ENCODE measurements at regions not wholly inside any gene's neighbourhood (a gene's known extent, or its start where the extent isn't known, plus 50 kb on each side); places are given as distances from the start of the nearest gene placed in this dataset.

DNA sequence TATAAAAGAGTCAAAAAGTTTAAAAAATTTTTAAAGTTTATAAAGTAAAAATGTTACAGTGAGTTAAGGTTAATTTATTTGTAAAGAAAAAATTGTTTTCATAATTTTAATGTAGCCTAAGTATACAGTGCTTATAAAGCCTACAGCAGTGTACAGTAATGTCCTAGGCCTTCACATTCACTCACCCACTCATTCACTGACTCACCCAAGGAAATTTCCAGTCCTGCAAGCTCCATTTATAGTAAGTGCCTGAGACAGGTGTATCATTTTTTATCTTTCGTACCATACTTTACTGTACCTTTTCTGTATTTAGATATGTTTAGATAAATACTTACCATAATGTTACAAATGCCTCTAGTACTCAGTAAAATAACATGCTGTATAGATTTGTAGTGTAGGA lies 269.7 kb upstream of the PHF14 start:
- H4K20me1 ChIP-seq (ENCODE audit: insufficient read depth, poor library complexity, severe bottlenecking): no peaks in the 10 kb centered on the region
- no peak overlapping the region for H3K27ac ChIP-seq
- no peak overlapping the region for H3K4me2 ChIP-seq
- H2AFZ ChIP-seq: no peak overlapping the region
- H3K4me1 ChIP-seq (ENCODE audit: insufficient read depth): no peaks in the 10 kb centered on the region
- H3K9me2 ChIP-seq (replicated peaks; ENCODE audit: insufficient read depth): no peaks in the 10 kb centered on the region
- no peaks in the 10 kb centered on the region for H3K27me3 ChIP-seq
- TF ChIP-seq, protein P1, sequence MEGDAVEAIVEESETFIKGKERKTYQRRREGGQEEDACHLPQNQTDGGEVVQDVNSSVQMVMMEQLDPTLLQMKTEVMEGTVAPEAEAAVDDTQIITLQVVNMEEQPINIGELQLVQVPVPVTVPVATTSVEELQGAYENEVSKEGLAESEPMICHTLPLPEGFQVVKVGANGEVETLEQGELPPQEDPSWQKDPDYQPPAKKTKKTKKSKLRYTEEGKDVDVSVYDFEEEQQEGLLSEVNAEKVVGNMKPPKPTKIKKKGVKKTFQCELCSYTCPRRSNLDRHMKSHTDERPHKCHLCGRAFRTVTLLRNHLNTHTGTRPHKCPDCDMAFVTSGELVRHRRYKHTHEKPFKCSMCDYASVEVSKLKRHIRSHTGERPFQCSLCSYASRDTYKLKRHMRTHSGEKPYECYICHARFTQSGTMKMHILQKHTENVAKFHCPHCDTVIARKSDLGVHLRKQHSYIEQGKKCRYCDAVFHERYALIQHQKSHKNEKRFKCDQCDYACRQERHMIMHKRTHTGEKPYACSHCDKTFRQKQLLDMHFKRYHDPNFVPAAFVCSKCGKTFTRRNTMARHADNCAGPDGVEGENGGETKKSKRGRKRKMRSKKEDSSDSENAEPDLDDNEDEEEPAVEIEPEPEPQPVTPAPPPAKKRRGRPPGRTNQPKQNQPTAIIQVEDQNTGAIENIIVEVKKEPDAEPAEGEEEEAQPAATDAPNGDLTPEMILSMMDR (IDR thresholded peaks at IDR 0.05; ENCODE audit: poor library complexity): no peak
- TF ChIP-seq EZH2 (IDR thresholded peaks at IDR 0.05; ENCODE audit: borderline replicate concordance) (no peak), EZH2phosphoT487 (IDR thresholded peaks at IDR 0.05; ENCODE audit: low read depth, severe bottlenecking, unreplicated experiment) (no peak)
- no peak for DNase-seq (ENCODE audit: low spot score)
- no peaks in the 10 kb centered on the region for H3K79me2 ChIP-seq
- WGBS (ENCODE audit: low lambda C conversion rate, missing lambda C conversion rate): 86% methylated on average over 1 of the region's 1 CpG
- no peaks in the 10 kb centered on the region for H3K36me3 ChIP-seq (replicated peaks; ENCODE audit: insufficient read depth, low read depth)
- H3K9me3 ChIP-seq (ENCODE audit: low read depth): no peaks in the 10 kb centered on the region
- H3K4me3 ChIP-seq: no peak overlapping the region

GRCh38 chr7:10704653-10705052 lies 269.0 kb upstream of the PHF14 start:
- no peaks in the 10 kb centered on the region for H3K79me2 ChIP-seq
- no peaks in the 10 kb centered on the region for H4K20me1 ChIP-seq (ENCODE audit: insufficient read depth, poor library complexity, severe bottlenecking)
- DNase-seq (ENCODE audit: low spot score): no peak
- no peaks in the 10 kb centered on the region for H3K9me3 ChIP-seq (ENCODE audit: low read depth)
- H2AFZ ChIP-seq: no peak overlapping the region
- no peak overlapping the region for H3K4me2 ChIP-seq
- H3K4me3 ChIP-seq: no peak overlapping the region
- H3K36me3 ChIP-seq (replicated peaks; ENCODE audit: insufficient read depth, low read depth): no peaks in the 10 kb centered on the region
- no peak overlapping the region for H3K27ac ChIP-seq
- H3K9me2 ChIP-seq (replicated peaks; ENCODE audit: insufficient read depth): no peaks in the 10 kb centered on the region
- no peaks in the 10 kb centered on the region for H3K4me1 ChIP-seq (ENCODE audit: insufficient read depth)
- no peaks in the 10 kb centered on the region for H3K27me3 ChIP-seq
- WGBS (ENCODE audit: low lambda C conversion rate, missing lambda C conversion rate): 96% methylated on average over 4 of the region's 4 CpGs
- TF ChIP-seq EZH2 (IDR thresholded peaks at IDR 0.05; ENCODE audit: borderline replicate concordance): no peak

DNA sequence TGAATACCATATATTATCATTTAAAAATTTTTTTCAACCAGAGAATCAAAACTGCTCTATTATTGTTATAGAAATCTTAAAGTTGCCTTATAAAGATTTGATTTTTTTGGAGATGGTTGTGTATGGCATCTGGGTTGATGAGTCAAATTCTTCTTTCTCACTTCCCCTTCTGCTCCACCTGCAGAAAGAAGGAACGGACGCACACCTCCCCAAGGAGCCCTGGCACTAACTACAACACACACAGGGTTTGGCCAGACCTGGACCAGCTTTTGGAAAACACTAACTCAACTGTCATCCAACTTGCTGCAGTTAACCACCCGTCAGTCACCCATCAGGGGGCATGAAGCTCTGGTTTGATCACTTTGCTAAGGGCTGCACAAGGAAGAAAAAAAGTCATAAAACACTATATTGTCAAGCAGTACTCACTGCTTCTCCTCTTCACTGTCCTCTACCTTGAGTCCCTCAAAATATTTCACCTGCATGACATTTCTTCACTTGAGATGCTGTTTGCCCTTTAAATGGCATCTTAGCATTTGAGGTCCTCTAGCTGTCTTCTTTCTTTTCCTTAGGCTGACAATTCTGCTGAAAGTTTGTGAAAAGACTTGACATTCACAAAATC lies 266.7 kb upstream of the PHF14 start:
- no peaks in the 10 kb centered on the region for H3K9me2 ChIP-seq (replicated peaks; ENCODE audit: insufficient read depth)
- 79% methylated on average over 3 of the region's 3 CpGs for WGBS (ENCODE audit: low lambda C conversion rate, missing lambda C conversion rate)
- H4K20me1 ChIP-seq (ENCODE audit: insufficient read depth, poor library complexity, severe bottlenecking): no peaks in the 10 kb centered on the region
- no peaks in the 10 kb centered on the region for H3K4me1 ChIP-seq (ENCODE audit: insufficient read depth)
- H3K27me3 ChIP-seq: no peaks in the 10 kb centered on the region
- no peak overlapping the region for H3K4me2 ChIP-seq
- H2AFZ ChIP-seq: no peak overlapping the region
- no peaks in the 10 kb centered on the region for H3K36me3 ChIP-seq (replicated peaks; ENCODE audit: insufficient read depth, low read depth)
- H3K27ac ChIP-seq: no peak overlapping the region
- DNase-seq (ENCODE audit: low spot score): no peak
- H3K9me3 ChIP-seq (ENCODE audit: low read depth): no peaks in the 10 kb centered on the region
- H3K79me2 ChIP-seq: no peaks in the 10 kb centered on the region
- H3K4me3 ChIP-seq: no peak overlapping the region
- TF ChIP-seq EZH2phosphoT487 (IDR thresholded peaks at IDR 0.05; ENCODE audit: low read depth, severe bottlenecking, unreplicated experiment) (no peak), EZH2 (IDR thresholded peaks at IDR 0.05; ENCODE audit: borderline replicate concordance) (no peak)
- TF ChIP-seq, protein P1 (IDR thresholded peaks at IDR 0.05; ENCODE audit: poor library complexity): no peak

DNA sequence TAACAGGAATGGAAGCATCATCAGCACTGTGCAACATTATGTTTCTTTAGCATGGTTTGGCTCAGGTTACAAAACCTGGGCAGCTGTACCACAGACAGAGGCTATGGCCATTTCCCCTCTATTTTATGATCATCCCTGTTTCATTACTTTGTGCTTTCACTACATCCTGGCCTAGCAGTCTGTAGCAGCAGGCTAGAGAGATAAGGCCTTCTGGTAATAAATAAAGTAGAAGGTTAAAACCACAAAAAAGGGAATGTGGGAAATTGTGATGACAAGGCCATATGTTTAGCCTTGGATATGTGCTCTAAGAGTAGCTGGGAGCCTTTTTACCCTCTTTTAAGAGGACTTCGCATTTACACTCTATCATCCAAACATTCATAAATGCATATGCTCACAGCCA lies 266.2 kb upstream of the PHF14 start:
- no peaks in the 10 kb centered on the region for H3K4me1 ChIP-seq (ENCODE audit: insufficient read depth)
- H3K27ac ChIP-seq: no peak overlapping the region
- H3K4me2 ChIP-seq: no peak overlapping the region
- H3K27me3 ChIP-seq: no peaks in the 10 kb centered on the region
- DNase-seq (ENCODE audit: low spot score): no peak
- no peaks in the 10 kb centered on the region for H3K79me2 ChIP-seq
- WGBS (ENCODE audit: low lambda C conversion rate, missing lambda C conversion rate): 73% methylated on average over 1 of the region's 1 CpG
- H3K36me3 ChIP-seq (replicated peaks; ENCODE audit: insufficient read depth, low read depth): no peaks in the 10 kb centered on the region
- TF ChIP-seq EZH2 (IDR thresholded peaks at IDR 0.05; ENCODE audit: borderline replicate concordance) (no peak), EZH2phosphoT487 (IDR thresholded peaks at IDR 0.05; ENCODE audit: low read depth, severe bottlenecking, unreplicated experiment) (no peak)
- TF ChIP-seq, protein P1 (IDR thresholded peaks at IDR 0.05; ENCODE audit: poor library complexity): no peak
- no peaks in the 10 kb centered on the region for H3K9me2 ChIP-seq (replicated peaks; ENCODE audit: insufficient read depth)
- no peak overlapping the region for H2AFZ ChIP-seq
- no peaks in the 10 kb centered on the region for H4K20me1 ChIP-seq (ENCODE audit: insufficient read depth, poor library complexity, severe bottlenecking)
- no peak overlapping the region for H3K4me3 ChIP-seq
- H3K9me3 ChIP-seq (ENCODE audit: low read depth): no peaks in the 10 kb centered on the region

Data from hepatocyte (in vitro differentiated cells).